HG02759 (cell line): ENCODE measurements at regions not wholly inside any gene's neighbourhood (a gene's known extent, or its start where the extent isn't known, plus 50 kb on each side); places are given as distances from the start of the nearest gene placed in this dataset.

Experiments
- ATAC-seq: cut with Tn5 transposase; IDR thresholded peaks from one replicate; pipeline ENCODE4 v1.9.1; 2021; ENCODE audit warnings: mild to moderate bottlenecking, moderate library complexity; ENCODE audit not compliant: unreplicated experiment

DNA sequence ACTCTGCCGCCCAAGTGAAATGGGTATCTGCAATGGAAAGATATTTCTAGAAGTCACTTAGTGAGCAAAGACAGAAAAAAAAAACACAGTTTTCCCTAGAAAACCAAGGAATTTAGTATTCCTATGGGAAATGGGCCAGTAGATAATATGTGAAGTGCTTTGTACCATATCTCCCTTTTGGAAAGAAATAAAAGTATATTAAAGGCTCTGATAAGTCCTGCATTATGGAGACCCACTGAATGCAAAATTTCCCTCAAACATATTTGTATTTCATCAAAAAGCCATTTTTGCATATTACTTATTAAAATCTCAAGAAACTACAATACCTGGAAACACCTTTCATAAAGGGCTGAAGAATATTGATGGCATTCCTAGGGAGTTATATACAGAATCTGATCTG, 51.6 kb upstream of the DYNLRB2 start:
- ATAC-seq: no peak

DNA sequence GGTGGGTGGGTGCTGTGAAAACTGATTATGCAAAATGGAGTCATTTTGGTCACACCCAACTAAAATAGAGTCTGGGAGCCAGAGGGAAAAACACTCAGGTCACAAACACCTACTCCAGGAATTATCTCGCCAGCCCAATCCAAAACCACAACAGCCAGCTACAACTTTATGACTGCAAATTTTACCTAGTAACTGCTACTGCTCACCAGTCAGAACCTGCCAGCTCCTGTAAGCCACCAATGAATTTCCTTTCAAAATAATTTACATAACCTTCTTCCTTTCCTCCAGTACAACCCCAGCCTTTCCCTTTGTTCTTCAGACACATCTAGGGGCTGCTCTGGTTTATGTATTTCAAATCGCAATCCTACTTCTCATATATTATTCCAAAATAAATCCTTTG, 52.6 kb upstream of the DYNLRB2 start:
- no peak for ATAC-seq

DNA sequence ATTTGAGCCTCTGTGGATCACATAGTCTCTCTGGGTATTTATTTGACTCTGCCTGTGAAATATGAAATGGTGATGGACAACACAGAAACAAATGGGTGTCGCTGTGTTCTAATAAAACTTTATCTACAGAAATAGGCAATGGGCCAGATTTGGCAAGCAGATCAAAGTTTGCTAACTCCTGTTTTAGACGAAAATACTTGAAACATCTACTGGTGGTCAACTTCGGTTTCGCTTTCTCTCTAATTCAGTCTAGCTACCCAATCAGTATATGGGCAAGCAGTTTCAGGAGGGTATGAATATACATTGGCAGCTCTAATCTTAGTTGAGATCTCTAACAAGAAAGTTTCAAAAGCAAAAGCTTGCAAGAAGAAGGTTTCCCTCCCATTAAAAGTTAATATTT, 60.1 kb upstream of the DYNLRB2 start:
- ATAC-seq: no peak

DNA sequence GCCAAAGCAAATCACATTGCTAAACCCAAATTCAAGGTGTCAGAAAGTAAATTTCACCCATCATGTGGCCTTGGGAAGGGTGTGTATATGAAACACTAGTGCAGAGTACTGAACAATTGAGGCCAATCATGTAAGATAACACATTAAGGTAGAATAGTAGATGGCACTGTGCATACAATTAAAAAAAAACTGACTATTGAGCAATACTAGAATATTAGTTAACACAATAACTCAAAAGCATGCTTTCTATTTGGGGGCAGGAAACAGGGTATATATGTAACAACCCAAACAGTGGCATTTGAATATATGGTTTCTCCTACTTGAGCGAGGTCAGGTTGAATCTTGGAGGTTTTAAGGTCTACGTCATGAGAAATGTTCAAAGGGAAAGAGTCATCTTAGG, 63.0 kb upstream of the DYNLRB2 start:
- ATAC-seq: no peak

- no peak for ATAC-seq
Observed at GRCh38 chr16:80468029-80468428, 72.8 kb upstream of the DYNLRB2 start.

DNA sequence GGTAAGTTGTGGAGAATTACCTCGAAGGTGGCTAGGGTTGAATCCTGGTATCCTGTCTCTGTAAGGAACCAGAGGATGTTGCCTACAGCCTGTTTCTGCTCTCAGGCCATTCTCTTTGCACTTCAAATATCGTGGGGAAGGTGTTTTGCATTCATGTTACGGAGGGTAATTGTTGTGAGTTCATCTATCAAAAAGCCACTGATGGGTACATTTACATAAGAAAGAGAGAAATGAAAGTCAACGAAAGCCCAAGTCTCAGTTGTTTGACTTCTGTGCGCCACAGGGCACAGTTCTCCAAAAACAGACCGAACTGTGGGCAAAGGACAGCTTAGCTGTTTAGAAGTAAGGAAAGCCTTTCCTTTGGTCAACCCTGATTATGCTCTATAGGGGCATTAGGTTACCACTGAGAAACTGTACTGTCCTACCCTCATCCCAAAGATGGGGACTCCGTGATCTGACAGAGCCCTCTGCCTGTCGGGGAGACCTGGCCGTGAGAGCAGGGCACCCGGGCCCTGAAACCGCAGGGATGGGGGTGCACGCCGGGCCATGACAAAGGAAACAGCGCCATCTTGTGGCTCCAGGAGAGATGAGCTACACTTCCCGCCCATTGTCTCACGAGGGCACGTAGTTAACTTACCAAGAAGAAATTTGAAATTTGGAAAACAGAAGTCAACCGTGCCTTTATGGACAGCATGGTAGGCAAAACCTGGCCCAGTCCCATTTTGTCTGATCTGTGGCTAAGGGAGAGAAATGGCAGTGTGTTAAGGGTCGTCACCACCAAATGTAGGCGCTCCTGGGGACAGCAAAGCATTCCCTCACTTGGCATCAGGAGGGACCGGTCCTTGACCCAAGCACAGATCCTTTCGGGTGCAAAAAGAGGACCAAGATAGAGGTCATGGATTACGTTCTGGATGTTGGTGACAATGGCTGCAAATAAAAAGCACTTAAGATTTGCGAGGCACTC, 74.5 kb upstream of the DYNLRB2 start:
- peak; percentile 91 for ATAC-seq

GRCh38 chr16:80463751-80464495, 76.9 kb upstream of the DYNLRB2 start:
- no peak for ATAC-seq

DNA sequence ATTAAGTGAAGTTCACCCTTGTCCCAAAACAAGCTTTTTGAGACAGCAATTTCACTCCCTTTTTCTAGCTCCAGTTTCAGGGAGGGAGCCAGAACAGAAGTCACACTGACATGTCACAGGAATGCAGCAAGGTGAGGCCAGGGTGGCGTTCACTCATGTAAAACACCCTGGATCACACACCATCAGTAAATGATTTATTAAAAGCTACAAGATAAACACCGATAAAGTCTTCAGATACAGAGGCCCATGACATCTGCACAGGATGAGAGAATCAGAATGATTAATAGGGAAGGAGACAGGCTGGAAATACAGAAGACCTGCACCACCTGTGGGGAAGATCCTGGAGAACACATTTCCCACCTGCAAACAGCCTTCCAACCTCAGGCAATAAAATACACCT, 77.5 kb upstream of the DYNLRB2 start:
- no peak for ATAC-seq

DNA sequence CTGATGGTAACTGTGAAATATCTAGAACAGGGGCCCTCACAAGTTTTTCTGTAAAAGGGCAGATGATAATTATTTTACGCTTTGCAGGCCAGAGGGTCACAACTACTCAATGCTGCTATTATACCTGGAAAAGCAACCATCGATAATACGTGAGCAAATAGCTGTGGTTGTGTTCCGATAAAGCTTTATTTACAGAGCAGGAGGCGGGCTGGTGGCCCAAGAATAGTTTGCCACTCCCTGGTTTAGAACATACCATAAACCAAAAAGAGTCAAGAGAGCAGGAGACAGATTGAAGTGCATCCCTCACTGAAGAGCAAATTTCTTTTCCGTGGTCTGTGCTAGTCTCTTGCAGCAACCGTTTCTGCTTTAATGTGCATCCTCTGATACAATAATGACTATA, 77.9 kb upstream of the DYNLRB2 start:
- no peak for ATAC-seq

GRCh38 chr16:80460988-80461387, 79.8 kb upstream of the DYNLRB2 start:
- no peak for ATAC-seq

DNA sequence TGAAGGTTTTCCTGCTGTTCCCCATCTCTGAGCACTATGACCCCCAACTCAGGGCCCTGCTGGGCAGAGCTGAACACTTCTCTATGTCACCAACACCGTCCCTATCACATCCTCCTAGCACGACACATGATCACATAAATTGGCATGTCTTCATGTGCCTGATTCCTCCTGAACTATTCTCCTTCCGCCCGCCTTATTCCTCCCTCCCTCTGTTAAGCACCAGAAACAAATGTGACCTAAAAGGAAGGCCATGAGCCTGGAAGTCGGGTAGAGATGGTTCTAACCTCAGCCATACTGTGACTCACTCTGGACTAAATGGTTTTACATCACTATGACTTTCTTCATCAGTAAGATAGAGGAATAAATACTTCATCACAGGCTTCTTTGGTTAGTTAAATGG, 80.8 kb upstream of the DYNLRB2 start:
- ATAC-seq: no peak

- ATAC-seq: no peak
Observed at GRCh38 chr16:80459331-80459777, 81.4 kb upstream of the DYNLRB2 start.

GRCh38 chr16:80457871-80458270, 82.9 kb upstream of the DYNLRB2 start:
- no peak for ATAC-seq

GRCh38 chr16:80454802-80455201, 86.0 kb upstream of the DYNLRB2 start:
- ATAC-seq: no peak

- ATAC-seq: no peak
Observed at GRCh38 chr16:80449392-80449791, 91.4 kb upstream of the DYNLRB2 start.

DNA sequence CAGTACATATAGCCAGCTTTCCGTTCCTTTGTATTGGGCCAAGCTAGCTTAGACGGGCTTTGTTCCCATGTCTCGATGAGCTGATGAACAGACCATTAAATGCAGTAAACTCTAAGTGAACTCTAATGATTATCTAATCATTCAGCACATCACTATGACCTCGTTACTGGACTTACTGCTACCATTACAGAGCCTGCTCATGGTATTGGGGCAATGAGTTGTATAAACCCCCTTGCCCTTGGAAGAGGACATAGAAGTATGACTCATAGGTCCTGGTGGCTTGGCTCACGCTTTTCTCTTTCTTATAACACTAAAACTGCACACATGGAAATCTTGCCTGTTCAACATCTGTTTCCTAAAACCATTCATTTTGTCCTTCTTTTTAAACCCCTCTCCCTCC, 93.6 kb upstream of the DYNLRB2 start:
- ATAC-seq: no peak

DNA sequence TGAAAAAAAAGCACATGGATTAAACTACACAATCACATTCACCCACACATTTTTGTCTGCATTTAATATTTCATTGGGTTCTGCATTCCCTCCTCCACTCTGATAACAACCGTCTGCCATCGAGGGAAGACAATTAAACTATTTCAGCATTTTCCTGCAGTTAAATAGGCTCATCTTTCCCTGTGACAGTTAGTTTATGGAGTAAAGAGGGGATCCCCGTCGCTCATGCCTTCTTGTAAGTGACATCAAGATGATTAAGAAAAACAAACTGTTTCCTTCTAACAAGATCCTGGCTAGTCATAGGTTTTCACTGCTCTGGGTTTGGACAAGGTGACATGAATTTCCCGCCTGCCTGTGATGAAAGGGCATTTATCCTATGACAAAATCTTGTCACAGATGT, 98.0 kb upstream of the DYNLRB2 start:
- no peak for ATAC-seq

- no peak for ATAC-seq
Observed at GRCh38 chr16:80441935-80442334, 98.9 kb upstream of the DYNLRB2 start.

GRCh38 chr16:80440667-80441066, 100.1 kb upstream of the DYNLRB2 start:
- no peak for ATAC-seq

- no peak for ATAC-seq
Observed at GRCh38 chr16:80437707-80438106, 103.1 kb upstream of the DYNLRB2 start.

DNA sequence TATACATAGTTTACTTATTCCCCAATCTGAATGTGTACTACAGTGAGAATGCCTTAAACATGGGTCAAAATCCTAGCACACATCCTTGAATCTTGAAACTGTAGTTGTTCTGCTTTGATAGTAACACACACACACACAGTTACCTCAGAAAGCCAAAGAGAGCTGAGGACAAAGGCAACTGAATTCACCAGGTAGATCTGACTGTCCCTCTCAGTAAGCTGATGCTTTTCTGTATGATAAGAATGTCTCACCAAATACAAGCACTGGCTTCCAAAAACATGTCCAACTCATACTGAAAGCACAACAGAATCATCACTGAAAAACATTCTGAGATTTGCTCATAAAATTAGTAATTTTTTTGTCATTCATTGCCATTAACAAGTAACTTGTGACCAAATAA, 104.3 kb upstream of the DYNLRB2 start:
- ATAC-seq: no peak

GRCh38 chr16:80433623-80434022, 107.2 kb upstream of the DYNLRB2 start:
- no peak for ATAC-seq
